Neural cell (in vitro differentiated cells): ENCODE measurements at regions not wholly inside any gene's neighbourhood (a gene's known extent, or its start where the extent isn't known, plus 50 kb on each side); places are given as distances from the start of the nearest gene placed in this dataset.

Source experiments
- EP300 ChIP-seq: fragments of 450-650 bp; conservative IDR thresholded peaks from 2 replicates; pipeline ENCODE4 v1.6.1; 2014; ENCODE audit warnings: antibody characterized with exemption, mild to moderate bottlenecking, moderate library complexity; ENCODE audit not compliant: poor library complexity, severe bottlenecking
- RAD21 ChIP-seq: fragments of 450-650 bp; conservative IDR thresholded peaks from 2 replicates; pipeline ENCODE4 v1.6.1; 2014; ENCODE audit warnings: antibody characterized with exemption, mild to moderate bottlenecking, moderate library complexity
- TAF1 ChIP-seq: IDR thresholded peaks from 2 replicates; pipeline ENCODE4 v1.6.1; 2012; ENCODE audit warnings: low read depth
- TF ChIP-seq, protein P1 (sequence below): fragments of 450-650 bp; IDR thresholded peaks from 2 replicates; pipeline ENCODE4 v1.5.1; 2014; ENCODE audit warnings: antibody characterized with exemption, mild to moderate bottlenecking, moderate library complexity; ENCODE audit not compliant: poor library complexity, severe bottlenecking

GRCh38 chr6:48281217-48281616 lies 170.2 kb upstream of the PTCHD4 start:
- TF ChIP-seq, protein P1, sequence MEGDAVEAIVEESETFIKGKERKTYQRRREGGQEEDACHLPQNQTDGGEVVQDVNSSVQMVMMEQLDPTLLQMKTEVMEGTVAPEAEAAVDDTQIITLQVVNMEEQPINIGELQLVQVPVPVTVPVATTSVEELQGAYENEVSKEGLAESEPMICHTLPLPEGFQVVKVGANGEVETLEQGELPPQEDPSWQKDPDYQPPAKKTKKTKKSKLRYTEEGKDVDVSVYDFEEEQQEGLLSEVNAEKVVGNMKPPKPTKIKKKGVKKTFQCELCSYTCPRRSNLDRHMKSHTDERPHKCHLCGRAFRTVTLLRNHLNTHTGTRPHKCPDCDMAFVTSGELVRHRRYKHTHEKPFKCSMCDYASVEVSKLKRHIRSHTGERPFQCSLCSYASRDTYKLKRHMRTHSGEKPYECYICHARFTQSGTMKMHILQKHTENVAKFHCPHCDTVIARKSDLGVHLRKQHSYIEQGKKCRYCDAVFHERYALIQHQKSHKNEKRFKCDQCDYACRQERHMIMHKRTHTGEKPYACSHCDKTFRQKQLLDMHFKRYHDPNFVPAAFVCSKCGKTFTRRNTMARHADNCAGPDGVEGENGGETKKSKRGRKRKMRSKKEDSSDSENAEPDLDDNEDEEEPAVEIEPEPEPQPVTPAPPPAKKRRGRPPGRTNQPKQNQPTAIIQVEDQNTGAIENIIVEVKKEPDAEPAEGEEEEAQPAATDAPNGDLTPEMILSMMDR = no peak
- TF ChIP-seq TAF1 (no peak), RAD21 (no peak), EP300 (no peak)
